Omental fat pad (tissue), 3 donors: ENCODE measurements at regions not wholly inside any gene's neighbourhood (a gene's known extent, or its start where the extent isn't known, plus 50 kb on each side); places are given as distances from the start of the nearest gene placed in this dataset.

ENCODE experiments used
- ATAC-seq: fragments of 150-250 bp; one replicate; pipeline ENCODE4 v1.9.1; 2016; ENCODE audit warnings: mild to moderate bottlenecking, moderate library complexity; ENCODE audit not compliant: low FRiP score
- DNase-seq: peaks from one replicate; pipeline ENCODE4 v3.0.0-alpha.2; 2019; ENCODE audit warnings: low spot score
- TF ChIP-seq, protein P1 (sequence below), 3 donors: fragments of 450-650 bp; IDR thresholded peaks; one replicate each; pipeline ENCODE4 v1.5.1; 2016 to 2017; ENCODE audit warnings: antibody characterized with exemption in 3 of 3, mild to moderate bottlenecking in 3 of 3, moderate library complexity in 2 of 3

DNA sequence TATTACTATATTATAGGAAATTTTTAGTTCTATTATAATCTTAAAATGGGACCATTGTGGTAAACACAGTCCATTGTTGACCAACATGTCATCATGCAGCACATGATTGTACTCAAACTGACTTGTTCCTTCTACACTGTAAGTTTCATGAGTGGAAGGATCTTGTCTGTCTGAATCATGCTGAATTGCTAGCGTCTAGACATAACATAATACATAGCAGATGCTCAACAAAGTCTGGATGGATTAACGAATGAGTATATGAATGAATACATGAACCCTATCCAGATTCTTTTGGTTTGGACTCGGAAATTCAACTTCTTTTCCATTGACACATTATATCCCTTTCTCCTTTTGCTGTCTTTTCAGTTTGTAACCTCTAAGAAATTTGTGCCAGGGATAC lies 429.2 kb upstream of the SGCD start:
- TF ChIP-seq, protein P1, sequence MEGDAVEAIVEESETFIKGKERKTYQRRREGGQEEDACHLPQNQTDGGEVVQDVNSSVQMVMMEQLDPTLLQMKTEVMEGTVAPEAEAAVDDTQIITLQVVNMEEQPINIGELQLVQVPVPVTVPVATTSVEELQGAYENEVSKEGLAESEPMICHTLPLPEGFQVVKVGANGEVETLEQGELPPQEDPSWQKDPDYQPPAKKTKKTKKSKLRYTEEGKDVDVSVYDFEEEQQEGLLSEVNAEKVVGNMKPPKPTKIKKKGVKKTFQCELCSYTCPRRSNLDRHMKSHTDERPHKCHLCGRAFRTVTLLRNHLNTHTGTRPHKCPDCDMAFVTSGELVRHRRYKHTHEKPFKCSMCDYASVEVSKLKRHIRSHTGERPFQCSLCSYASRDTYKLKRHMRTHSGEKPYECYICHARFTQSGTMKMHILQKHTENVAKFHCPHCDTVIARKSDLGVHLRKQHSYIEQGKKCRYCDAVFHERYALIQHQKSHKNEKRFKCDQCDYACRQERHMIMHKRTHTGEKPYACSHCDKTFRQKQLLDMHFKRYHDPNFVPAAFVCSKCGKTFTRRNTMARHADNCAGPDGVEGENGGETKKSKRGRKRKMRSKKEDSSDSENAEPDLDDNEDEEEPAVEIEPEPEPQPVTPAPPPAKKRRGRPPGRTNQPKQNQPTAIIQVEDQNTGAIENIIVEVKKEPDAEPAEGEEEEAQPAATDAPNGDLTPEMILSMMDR (IDR thresholded peaks at IDR 0.05) = no peak
- DNase-seq = no peak
- ATAC-seq = no peak

DNA sequence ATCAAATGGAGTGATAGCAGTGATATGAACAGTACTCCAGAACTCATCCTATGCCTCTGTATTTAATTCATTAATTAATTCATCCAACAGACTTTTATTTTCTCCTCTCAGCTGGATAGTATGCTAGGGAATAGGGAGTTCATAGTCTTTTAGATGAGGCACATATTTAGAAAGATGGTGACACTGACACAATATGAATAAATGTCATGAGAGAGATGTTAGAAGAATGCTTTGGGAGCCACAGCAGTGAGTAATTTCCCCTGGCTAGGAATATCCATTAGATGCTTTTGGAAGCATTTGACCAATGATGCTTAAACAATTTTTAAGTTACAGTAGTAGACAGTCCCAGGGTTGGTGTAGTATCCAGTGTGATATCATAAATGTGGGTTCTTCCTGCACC lies 428.7 kb upstream of the SGCD start:
- TF ChIP-seq, protein P1 (IDR thresholded peaks at IDR 0.05) = no peak
- ATAC-seq (no peak), DNase-seq (no peak)

DNA sequence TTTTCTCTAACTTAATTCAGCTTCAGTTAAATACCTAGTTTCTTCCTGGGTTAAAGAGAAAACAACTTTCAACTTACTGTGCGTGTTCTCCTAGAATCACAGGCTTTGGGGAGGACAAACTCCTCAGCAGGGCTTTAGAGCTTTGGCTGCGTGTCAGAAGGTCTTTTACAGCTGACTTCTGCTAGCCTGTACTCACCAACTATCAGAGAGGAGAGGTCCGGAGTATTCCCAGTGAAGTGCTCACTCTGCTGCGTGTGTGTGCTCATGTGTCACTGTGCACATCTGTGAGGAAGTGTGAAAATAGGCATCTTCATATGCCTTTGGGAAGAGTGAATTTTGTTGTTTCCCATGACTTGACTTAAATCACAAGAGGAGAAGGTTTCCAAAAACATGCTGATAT lies 423.2 kb upstream of the SGCD start:
- TF ChIP-seq, protein P1 (IDR thresholded peaks at IDR 0.05) = no peak
- DNase-seq (no peak), ATAC-seq (no peak)

DNA sequence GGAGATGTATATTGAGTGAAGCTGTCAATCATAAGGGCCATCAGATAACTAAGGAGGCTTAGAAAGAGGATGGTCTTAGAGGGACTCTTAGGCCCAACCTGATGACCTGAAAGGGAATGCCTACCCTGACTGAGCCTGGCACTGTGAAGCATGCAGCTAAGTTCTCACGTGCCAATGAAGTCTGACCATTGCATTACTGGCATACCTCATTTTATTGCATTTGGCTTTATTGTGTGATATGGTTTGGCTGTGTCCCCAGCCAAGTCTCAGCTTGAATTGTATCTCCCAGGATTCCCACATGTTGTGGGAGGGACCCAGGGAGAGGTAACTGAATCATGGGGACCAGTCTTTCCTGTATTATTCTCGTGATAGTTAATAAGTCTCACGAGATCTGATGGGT lies 421.6 kb upstream of the SGCD start:
- TF ChIP-seq, protein P1 (IDR thresholded peaks at IDR 0.05) = no peak
- DNase-seq (no peak), ATAC-seq (no peak)

DNA sequence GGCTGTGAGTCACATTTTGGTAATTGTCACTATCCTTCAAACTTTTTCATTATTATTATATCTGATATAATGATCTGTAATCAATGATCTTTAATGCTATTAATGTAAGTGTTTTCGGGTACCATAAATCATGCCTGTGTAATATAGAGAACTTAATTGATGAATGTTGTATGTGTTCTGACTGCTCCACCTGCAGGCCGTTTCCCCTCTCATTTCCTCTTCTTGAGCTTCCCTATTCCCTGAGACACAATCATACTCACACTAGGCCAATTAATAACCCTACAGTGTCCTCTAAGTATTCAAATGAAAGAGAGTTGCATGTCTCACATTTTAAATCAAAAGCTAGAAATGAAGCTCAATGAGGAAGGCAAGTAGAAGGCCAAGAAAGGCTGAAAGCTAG lies 420.9 kb upstream of the SGCD start:
- TF ChIP-seq, protein P1 (IDR thresholded peaks at IDR 0.05) = no peak
- DNase-seq (no peak), ATAC-seq (no peak)

DNA sequence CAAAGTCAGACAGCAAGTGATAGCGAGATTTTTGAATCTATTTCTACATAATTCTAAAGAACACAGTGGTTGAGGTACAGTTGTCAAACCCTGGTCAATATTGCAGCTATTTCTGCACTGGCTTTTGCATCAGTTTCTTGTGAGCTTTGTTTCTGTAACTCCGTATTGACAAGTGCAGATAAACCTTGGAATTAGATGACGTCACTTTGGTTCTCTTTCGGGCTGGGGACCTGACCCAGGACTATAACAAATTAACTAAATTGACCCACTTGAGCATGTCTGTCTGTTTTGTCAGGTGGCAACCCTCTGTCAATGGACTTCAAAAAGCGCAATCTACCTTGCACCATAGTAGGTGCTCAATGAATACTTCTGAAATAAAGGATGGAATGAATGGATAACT lies 418.4 kb upstream of the SGCD start:
- DNase-seq (no peak), ATAC-seq (no peak)
- TF ChIP-seq, protein P1 (IDR thresholded peaks at IDR 0.05) = no peak

DNA sequence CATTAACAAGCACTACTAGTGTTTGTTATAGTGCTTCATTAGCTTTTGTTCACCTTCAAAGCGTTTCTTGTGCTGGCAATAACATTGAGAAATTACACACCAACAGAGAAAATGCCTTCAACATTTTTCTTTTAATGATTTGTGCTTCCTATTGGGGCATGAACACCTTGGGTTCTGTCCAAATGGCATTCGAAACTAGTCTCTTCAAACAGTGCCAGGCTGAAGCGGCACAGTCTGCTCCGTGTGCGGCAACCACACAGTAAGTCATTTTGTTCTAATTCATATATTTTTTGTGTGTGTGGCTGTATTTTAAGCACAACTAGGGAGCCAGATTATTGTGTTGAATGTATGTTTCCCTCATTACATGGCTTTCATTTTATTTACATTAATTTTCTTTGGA lies 414.7 kb upstream of the SGCD start:
- TF ChIP-seq, protein P1 (IDR thresholded peaks at IDR 0.05) = no peak
- no peak for ATAC-seq
- DNase-seq = no peak
